ENCODE measurements at regions not wholly inside any gene's neighbourhood (a gene's known extent, or its start where the extent isn't known, plus 50 kb on each side); places are given as distances from the start of the nearest gene placed in this dataset.

- DNase-seq = no peak
These were observed 195.5 kb upstream of the VEGFC start for GRCh38 chr4:176988226-176988625.

- DNase-seq = no peak
These were observed 196.5 kb upstream of the VEGFC start for GRCh38 chr4:176989186-176989585.

- no peak for DNase-seq
These were observed 207.3 kb upstream of the VEGFC start for GRCh38 chr4:176999935-177000543.

- no peak for DNase-seq
These were observed 208.8 kb upstream of the VEGFC start for GRCh38 chr4:177001271-177002175.

- no peak for DNase-seq
These were observed 213.0 kb upstream of the VEGFC start for GRCh38 chr4:177005674-177006230.

- no peak for DNase-seq
These were observed 213.6 kb upstream of the VEGFC start for GRCh38 chr4:177006331-177006730.

- DNase-seq = no peak
These were observed 215.5 kb upstream of the VEGFC start for GRCh38 chr4:177008071-177008835.

GRCh38 chr4:177008836-177009501 is 216.2 kb upstream of the VEGFC start:
- DNase-seq = no peak

GRCh38 chr4:177010418-177010817 is 217.7 kb upstream of the VEGFC start:
- no peak for DNase-seq

GRCh38 chr4:177012918-177013545 is 220.3 kb upstream of the VEGFC start:
- no peak for DNase-seq

- DNase-seq = no peak
These were observed 223.9 kb upstream of the VEGFC start for GRCh38 chr4:177016541-177017141.

- DNase-seq = no peak
These were observed 231.2 kb upstream of the VEGFC start for GRCh38 chr4:177023951-177024350.

- DNase-seq = no peak
These were observed 239.6 kb upstream of the VEGFC start for GRCh38 chr4:177032341-177032740.

- no peak for DNase-seq
These were observed 240.4 kb upstream of the VEGFC start for GRCh38 chr4:177033135-177033534.

GRCh38 chr4:177033632-177034031 is 240.9 kb upstream of the VEGFC start:
- DNase-seq = no peak

- no peak for DNase-seq
These were observed 248.6 kb upstream of the VEGFC start for GRCh38 chr4:177041356-177041755.

GRCh38 chr4:177047070-177047850 is 254.5 kb upstream of the VEGFC start:
- DNase-seq = peak; percentile 41

- no peak for DNase-seq
These were observed 255.1 kb upstream of the VEGFC start for GRCh38 chr4:177047851-177048174.

GRCh38 chr4:177051473-177052060 is 258.1 kb upstream of the NEIL3 start:
- DNase-seq = peak; percentile 19

GRCh38 chr4:177052211-177052934 is 257.3 kb upstream of the NEIL3 start:
- DNase-seq = no peak
